ENCODE measurements at regions not wholly inside any gene's neighbourhood (a gene's known extent, or its start where the extent isn't known, plus 50 kb on each side); places are given as distances from the start of the nearest gene placed in this dataset.
A peak's percentile ranks its signal among the peaks of the same experiment; 100 is the strongest.

GRCh38 chr5:8241076-8241475, 372.1 kb downstream of the MTRR start:
- Mint-ChIP-seq H3K27me3 (ENCODE audit: insufficient read depth) (peaks cover 2% of the 10 kb centered on the region; the same call in 1 of the 2 replicates), H3K4me1 (ENCODE audit: low read depth) (no peaks in the 10 kb centered on the region), H3K9me3 (no peaks in the 10 kb centered on the region; the same call in 1 of the 2 replicates), H3K36me3 (ENCODE audit: low read depth) (no peaks in the 10 kb centered on the region), H3K27ac (no peak overlapping the region), H3K4me3 (no peak overlapping the region)
- DNase-seq = no peak
- no peak for TF ChIP-seq CTCF (IDR thresholded peaks at IDR 0.05)

- Mint-ChIP-seq H3K9me3 (no peaks in the 10 kb centered on the region; the same call in 1 of the 2 replicates), H3K36me3 (ENCODE audit: low read depth) (no peaks in the 10 kb centered on the region), H3K4me1 (ENCODE audit: low read depth) (no peaks in the 10 kb centered on the region), H3K4me3 (no peak overlapping the region), H3K27me3 (ENCODE audit: insufficient read depth) (peaks cover 2% of the 10 kb centered on the region; the same call in 1 of the 2 replicates), H3K27ac (no peak overlapping the region)
- no peak for TF ChIP-seq CTCF (IDR thresholded peaks at IDR 0.05)
- DNase-seq = no peak
Observed at GRCh38 chr5:8241558-8241957, 372.6 kb downstream of the MTRR start.

GRCh38 chr5:8247049-8247899, 378.3 kb downstream of the MTRR start:
- no peak overlapping the region for H3K27ac Mint-ChIP-seq

GRCh38 chr5:8253376-8253775, 384.4 kb downstream of the MTRR start:
- DNase-seq = no peak
- Mint-ChIP-seq H3K27ac (no peak overlapping the region), H3K27me3 (ENCODE audit: insufficient read depth) (peaks cover 4% of the 10 kb centered on the region), H3K4me1 (ENCODE audit: low read depth) (no peaks in the 10 kb centered on the region), H3K4me3 (no peak overlapping the region), H3K9me3 (no peaks in the 10 kb centered on the region), H3K36me3 (ENCODE audit: low read depth) (no peaks in the 10 kb centered on the region)
- no peak for TF ChIP-seq CTCF (IDR thresholded peaks at IDR 0.05)

More at GRCh38 chr5:8247049-8247899, 378.3 kb downstream of the MTRR start:
- Mint-ChIP-seq H3K27me3 (ENCODE audit: insufficient read depth) (peaks cover 4% of the 10 kb centered on the region), H3K36me3 (ENCODE audit: low read depth) (no peaks in the 10 kb centered on the region), H3K4me1 (ENCODE audit: low read depth) (no peaks in the 10 kb centered on the region), H3K4me3 (peak overlapping the region; percentile 15; the same call in 1 of the 2 replicates), H3K9me3 (no peaks in the 10 kb centered on the region; the same call in 1 of the 2 replicates)
- no peak for DNase-seq
- TF ChIP-seq CTCF (IDR thresholded peaks at IDR 0.05) = peak; percentile 54

GRCh38 chr5:8254674-8255073, 385.7 kb downstream of the MTRR start:
- no peak for DNase-seq
- Mint-ChIP-seq H3K27me3 (ENCODE audit: insufficient read depth) (peaks cover 3% of the 10 kb centered on the region), H3K36me3 (ENCODE audit: low read depth) (no peaks in the 10 kb centered on the region), H3K9me3 (no peaks in the 10 kb centered on the region), H3K4me3 (no peak overlapping the region), H3K4me1 (ENCODE audit: low read depth) (no peaks in the 10 kb centered on the region), H3K27ac (no peak overlapping the region)
- no peak for TF ChIP-seq CTCF (IDR thresholded peaks at IDR 0.05)
